GM12865 (cell line): ENCODE measurements at regions not wholly inside any gene's neighbourhood (a gene's known extent, or its start where the extent isn't known, plus 50 kb on each side); places are given as distances from the start of the nearest gene placed in this dataset.

Source experiments
- DNase-seq: peaks from one replicate; pipeline ENCODE4 v3.0.0; 2010; ENCODE audit warnings: low read depth
- H3K4me3 ChIP-seq: 2 replicates; pipeline ENCODE4 v1.5.1; 2011; ENCODE audit warnings: mild to moderate bottlenecking, low read depth, low read length, control low read depth
- TF ChIP-seq, protein P1 (sequence below): IDR thresholded peaks from 2 replicates; pipeline ENCODE4 v1.5.1; 2011; ENCODE audit warnings: low read length, control low read depth, low read depth, inconsistent platforms; ENCODE audit not compliant: insufficient read depth; ENCODE audit errors: missing control alignments

DNA sequence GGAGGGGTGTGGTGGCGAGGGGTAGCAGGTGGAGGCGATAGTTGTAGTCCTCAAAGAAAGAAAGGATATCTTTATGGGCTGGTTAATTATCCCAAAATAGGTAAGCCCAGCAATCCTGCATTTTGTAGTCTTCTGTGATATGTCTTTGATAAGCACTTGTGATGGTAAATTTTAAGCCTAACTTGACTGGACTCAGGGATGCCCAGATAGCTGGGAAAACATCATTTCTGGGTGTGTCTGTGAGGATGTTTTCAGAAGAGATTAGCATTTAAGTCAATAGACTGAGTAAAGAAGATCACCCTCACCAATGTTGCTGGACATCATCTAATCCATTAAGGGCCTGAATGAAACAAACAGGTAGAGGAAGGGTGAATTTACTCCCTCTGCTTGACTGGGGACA lies 124.8 kb upstream of the RIPOR2 start:
- no peak for DNase-seq
- no peak overlapping the region for H3K4me3 ChIP-seq
- TF ChIP-seq, protein P1, sequence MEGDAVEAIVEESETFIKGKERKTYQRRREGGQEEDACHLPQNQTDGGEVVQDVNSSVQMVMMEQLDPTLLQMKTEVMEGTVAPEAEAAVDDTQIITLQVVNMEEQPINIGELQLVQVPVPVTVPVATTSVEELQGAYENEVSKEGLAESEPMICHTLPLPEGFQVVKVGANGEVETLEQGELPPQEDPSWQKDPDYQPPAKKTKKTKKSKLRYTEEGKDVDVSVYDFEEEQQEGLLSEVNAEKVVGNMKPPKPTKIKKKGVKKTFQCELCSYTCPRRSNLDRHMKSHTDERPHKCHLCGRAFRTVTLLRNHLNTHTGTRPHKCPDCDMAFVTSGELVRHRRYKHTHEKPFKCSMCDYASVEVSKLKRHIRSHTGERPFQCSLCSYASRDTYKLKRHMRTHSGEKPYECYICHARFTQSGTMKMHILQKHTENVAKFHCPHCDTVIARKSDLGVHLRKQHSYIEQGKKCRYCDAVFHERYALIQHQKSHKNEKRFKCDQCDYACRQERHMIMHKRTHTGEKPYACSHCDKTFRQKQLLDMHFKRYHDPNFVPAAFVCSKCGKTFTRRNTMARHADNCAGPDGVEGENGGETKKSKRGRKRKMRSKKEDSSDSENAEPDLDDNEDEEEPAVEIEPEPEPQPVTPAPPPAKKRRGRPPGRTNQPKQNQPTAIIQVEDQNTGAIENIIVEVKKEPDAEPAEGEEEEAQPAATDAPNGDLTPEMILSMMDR, result no peak

DNA sequence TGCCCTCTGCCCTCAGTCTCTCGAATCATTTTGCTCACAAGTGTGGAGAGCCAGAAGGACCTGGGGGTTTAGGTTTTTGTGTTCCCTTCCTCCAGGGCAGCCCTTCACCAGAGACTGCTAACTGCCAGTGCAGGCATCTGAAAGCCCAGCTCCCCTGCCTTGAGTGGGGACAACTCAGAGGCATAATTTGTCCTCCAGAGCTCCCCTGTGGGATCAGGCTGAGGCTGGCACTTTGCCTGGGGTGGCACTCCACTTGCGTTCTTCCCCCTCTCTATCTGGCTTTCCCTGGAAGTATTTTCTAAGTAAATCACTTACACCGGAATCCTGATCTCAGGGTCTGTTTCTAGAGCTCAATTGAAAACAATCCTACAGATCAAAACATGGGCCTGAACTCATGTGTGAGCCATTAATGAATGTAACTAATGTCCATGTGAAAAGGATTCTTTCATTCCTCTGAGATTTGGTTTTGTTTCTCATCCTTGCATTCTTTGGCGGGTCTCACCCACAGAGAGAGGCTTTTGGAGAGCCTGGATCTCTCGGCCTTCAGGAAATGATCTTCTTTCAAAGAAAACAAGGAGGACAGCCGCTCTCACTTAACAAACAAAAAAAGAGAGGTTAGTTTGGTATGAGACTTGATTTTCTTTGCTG lies 125.7 kb upstream of the RIPOR2 start:
- no peak for DNase-seq
- no peak overlapping the region for H3K4me3 ChIP-seq
- TF ChIP-seq, protein P1, result no peak

DNA sequence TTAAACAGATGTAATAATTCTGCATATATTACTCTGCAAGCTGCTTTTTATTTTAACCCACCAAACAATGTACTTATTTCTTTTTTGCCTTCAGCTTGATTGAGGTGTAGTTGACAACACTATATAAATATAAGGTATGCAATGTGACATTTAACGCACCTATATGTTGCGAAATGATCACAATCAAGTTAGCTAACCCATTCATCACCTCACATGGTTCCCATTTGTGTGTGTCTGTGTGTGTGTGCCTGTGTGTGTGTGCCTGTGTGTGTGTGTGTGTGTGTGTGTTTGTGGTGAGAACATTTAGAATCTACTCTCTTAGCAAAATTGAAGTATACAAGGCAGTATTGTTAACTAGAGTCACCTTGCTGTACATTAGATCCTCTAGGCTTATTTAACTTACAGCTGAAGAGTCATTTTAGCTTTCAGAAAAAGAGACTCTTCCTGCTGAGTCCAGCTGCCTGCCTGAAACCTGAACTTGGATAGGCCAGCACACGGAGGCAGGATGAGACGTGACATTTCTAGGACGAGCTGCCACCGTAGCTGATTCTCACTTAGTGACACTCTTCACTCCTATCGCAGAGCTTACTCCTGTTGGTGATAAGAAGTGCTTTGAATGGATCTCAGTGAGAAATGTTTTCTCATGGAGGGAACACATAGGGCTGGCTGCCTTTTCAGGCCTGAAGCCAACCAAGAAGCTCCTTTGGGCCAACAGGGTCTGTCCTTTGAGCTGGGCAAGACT lies 126.5 kb upstream of the RIPOR2 start:
- H3K4me3 ChIP-seq, result no peak overlapping the region
- DNase-seq, result no peak
- TF ChIP-seq, protein P1, result no peak

DNA sequence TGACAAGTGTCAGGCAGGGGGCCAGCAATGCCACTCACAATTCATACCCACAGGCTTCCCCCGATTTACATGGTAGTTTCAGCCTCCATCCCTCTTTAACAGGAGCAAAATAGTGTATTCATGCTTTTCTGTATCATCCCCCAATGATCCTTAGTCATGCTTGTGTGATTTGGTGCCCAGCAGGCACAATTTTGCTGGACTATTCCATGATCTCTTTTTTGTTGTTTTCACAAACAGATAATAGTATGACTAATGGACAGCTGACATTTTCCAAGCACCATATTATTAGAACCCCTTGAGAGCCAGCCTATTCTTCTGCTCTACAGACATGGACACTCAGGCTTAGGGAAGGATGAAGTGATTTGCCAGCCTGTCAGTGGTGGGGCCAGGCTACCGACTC lies 128.2 kb upstream of the RIPOR2 start:
- no peak overlapping the region for H3K4me3 ChIP-seq
- no peak for DNase-seq
- TF ChIP-seq, protein P1, result no peak

DNA sequence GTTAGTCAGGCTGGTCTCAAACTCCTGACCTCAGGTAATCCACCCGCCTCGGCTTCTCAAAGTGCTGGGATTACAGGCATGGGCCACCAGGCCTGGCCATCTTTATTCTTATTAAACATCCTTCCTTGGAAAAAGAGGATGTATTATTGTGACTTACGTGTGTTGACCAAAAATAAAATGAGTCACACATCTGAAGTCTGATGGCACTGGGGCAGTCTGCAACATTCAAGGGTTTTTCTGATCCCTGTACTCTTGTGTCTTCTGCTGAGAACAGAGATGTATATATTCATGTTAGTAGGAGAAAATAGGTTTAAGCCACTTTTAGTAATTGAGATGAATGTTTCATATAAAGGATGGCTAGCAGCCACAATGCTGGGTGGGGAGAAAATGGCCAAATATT lies 129.9 kb upstream of the RIPOR2 start:
- TF ChIP-seq, protein P1, result no peak
- DNase-seq, result no peak
- H3K4me3 ChIP-seq, result no peak overlapping the region

DNA sequence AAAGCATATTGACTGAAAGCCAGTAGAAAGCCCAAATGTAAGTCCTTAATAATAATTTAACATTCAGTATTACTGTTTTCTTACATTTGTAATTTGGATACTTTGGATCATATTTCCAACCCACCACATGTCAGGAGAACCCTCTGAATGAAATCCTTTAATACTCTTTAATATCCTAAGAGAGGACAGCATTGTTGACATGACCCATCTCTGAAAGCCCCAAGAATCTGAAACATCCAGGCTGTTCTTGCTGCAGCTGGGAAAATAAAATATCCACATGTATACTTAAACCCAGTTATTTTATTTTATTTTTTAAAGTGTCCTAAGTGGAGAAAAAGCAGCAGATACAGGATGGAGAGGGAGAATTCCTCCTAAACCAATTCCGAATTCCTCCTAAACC lies 130.8 kb upstream of the RIPOR2 start:
- TF ChIP-seq, protein P1, result no peak
- H3K4me3 ChIP-seq, result no peak overlapping the region
- DNase-seq, result no peak
